Vagina (tissue), 2 donors: ENCODE measurements at regions not wholly inside any gene's neighbourhood (a gene's known extent, or its start where the extent isn't known, plus 50 kb on each side); places are given as distances from the start of the nearest gene placed in this dataset.

Experiments used
- CTCF ChIP-seq, 3 experiments: fragments of 450-650 bp in 2 of 3; fragments of 200-600 bp in 1 of 3; sonication (generic) in 1 of 3; IDR thresholded peaks; one replicate each; pipeline ENCODE4 v1.5.1; 2017 to 2019; ENCODE audit warnings: antibody characterized with exemption in 3 of 3, mild to moderate bottlenecking in 2 of 3, moderate library complexity in 2 of 3
- POLR2A ChIP-seq, 2 donors: fragments of 450-650 bp; IDR thresholded peaks; one replicate each; pipeline ENCODE4 v1.6.1; 2017; ENCODE audit warnings: antibody characterized with exemption in 2 of 2, mild to moderate bottlenecking in 2 of 2, moderate library complexity in 2 of 2
- POLR2AphosphoS5 ChIP-seq, 2 donors: sonication (generic); formaldehyde crosslinking; IDR thresholded peaks; one replicate each; pipeline ENCODE4 v1.9.0; 2017; ENCODE audit warnings: antibody characterized with exemption in 2 of 2, mild to moderate bottlenecking in 2 of 2, low read depth in 1 of 2; ENCODE audit not compliant: insufficient read depth in 1 of 2

DNA sequence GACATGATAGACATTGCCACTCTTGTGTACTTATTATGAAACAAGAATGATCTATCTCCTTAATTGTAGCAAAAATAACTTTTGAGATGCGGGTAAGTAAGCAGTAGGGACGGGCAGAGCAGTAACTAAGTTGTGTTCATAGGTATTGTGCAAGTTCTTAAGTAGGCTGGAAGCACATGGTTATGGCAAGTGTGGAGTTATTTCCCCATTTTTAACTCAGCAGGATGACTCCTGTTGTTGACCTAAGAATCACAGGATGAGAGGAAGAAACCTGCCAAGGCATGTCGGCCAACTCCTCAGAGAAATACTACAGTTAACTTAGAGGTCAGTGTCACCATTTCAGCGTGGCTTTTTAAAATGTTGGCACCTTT is 51.1 kb upstream of the FN1 start:
- TF ChIP-seq CTCF (IDR thresholded peaks at IDR 0.05) (no peak), POLR2A (IDR thresholded peaks at IDR 0.05) (no peak), POLR2AphosphoS5 (IDR thresholded peaks at IDR 0.05; ENCODE audit: insufficient read depth in 1 of 2, low read depth in 1 of 2) (no peak)
